ENCODE measurements at regions not wholly inside any gene's neighbourhood (a gene's known extent, or its start where the extent isn't known, plus 50 kb on each side); places are given as distances from the start of the nearest gene placed in this dataset.

DNA sequence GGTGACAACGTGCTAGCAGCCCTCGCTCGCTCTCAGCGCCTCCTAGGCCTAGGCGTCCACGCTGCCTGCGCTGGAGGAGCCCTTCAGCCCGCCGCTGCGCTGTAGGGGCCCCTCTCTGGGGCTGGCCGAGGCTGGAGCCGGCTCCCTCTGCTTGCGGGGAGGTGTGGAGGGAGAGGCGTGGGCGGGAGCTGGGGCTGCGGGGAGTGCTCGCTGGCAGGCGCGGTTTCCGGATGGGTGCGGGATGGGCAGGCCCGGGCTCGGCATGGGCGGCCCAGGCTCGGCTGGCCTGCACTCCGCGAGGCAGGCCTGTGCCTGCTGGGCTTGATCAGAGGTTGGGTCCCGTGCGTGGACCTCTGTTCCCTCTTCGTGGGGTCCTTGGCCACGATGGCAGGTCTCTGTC is 472.6 kb downstream of the PRR16 start:
- TF ChIP-seq, protein P1, sequence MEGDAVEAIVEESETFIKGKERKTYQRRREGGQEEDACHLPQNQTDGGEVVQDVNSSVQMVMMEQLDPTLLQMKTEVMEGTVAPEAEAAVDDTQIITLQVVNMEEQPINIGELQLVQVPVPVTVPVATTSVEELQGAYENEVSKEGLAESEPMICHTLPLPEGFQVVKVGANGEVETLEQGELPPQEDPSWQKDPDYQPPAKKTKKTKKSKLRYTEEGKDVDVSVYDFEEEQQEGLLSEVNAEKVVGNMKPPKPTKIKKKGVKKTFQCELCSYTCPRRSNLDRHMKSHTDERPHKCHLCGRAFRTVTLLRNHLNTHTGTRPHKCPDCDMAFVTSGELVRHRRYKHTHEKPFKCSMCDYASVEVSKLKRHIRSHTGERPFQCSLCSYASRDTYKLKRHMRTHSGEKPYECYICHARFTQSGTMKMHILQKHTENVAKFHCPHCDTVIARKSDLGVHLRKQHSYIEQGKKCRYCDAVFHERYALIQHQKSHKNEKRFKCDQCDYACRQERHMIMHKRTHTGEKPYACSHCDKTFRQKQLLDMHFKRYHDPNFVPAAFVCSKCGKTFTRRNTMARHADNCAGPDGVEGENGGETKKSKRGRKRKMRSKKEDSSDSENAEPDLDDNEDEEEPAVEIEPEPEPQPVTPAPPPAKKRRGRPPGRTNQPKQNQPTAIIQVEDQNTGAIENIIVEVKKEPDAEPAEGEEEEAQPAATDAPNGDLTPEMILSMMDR (conservative IDR thresholded peaks at IDR 0.05; ENCODE audit: low read depth, low read length): no peak
- TF ChIP-seq RAD21 (IDR thresholded peaks at IDR 0.05; ENCODE audit: low read length): no peak
- TF ChIP-seq, protein P2, sequence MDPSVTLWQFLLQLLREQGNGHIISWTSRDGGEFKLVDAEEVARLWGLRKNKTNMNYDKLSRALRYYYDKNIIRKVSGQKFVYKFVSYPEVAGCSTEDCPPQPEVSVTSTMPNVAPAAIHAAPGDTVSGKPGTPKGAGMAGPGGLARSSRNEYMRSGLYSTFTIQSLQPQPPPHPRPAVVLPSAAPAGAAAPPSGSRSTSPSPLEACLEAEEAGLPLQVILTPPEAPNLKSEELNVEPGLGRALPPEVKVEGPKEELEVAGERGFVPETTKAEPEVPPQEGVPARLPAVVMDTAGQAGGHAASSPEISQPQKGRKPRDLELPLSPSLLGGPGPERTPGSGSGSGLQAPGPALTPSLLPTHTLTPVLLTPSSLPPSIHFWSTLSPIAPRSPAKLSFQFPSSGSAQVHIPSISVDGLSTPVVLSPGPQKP (IDR thresholded peaks at IDR 0.05; ENCODE audit: borderline replicate concordance, low read depth, low read length): no peak
- TF ChIP-seq POLR2A (IDR thresholded peaks at IDR 0.05; ENCODE audit: low read depth, low read length): no peak
- no peak for TF ChIP-seq RCOR1 (IDR thresholded peaks at IDR 0.05; ENCODE audit: insufficient replicate concordance, low read length)
- no peak for TF ChIP-seq CHD1 (IDR thresholded peaks at IDR 0.05; ENCODE audit: low read depth, low read length)
- TF ChIP-seq MXI1 (IDR thresholded peaks at IDR 0.05; ENCODE audit: borderline replicate concordance, low read depth, low read length): no peak
- TF ChIP-seq, protein P3, sequence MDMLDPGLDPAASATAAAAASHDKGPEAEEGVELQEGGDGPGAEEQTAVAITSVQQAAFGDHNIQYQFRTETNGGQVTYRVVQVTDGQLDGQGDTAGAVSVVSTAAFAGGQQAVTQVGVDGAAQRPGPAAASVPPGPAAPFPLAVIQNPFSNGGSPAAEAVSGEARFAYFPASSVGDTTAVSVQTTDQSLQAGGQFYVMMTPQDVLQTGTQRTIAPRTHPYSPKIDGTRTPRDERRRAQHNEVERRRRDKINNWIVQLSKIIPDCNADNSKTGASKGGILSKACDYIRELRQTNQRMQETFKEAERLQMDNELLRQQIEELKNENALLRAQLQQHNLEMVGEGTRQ (IDR thresholded peaks at IDR 0.05; ENCODE audit: low read depth, low read length): no peak
- no peak for TF ChIP-seq MAFK (IDR thresholded peaks at IDR 0.05; ENCODE audit: low read depth, low read length)
- no peak for TF ChIP-seq NFE2L2 (IDR thresholded peaks at IDR 0.05; ENCODE audit: low read depth, low read length)
- TF ChIP-seq BHLHE40 (IDR thresholded peaks at IDR 0.05; ENCODE audit: low read depth, low read length): no peak

All from IMR-90 (cell line).